Colonic mucosa (tissue), 4 donors: ENCODE measurements at regions not wholly inside any gene's neighbourhood (a gene's known extent, or its start where the extent isn't known, plus 50 kb on each side); places are given as distances from the start of the nearest gene placed in this dataset.
"Not testable (repeated sequence)": the region's sequence is repeated elsewhere in the genome, so short reads cannot be mapped to it uniquely, and the experiment has no call there.

Experiments
- DNase-seq: peaks from one replicate; pipeline ENCODE4 v3.0.0-alpha.2; 2020
- H3K27ac ChIP-seq: fragments of 200-600 bp; one replicate; pipeline ENCODE4 v1.8.0; 2021
- H3K27me3 ChIP-seq: fragments of 200-600 bp; one replicate; pipeline ENCODE4 v1.8.0; 2021
- H3K36me3 ChIP-seq: fragments of 200-600 bp; one replicate; pipeline ENCODE4 v1.8.0; 2021
- H3K4me1 ChIP-seq: fragments of 200-600 bp; one replicate; pipeline ENCODE4 v1.8.0; 2021; ENCODE audit warnings: mild to moderate bottlenecking
- H3K4me3 ChIP-seq: fragments of 200-600 bp; one replicate; pipeline ENCODE4 v1.8.0; 2021
- H3K9ac ChIP-seq, 2 donors: one replicate each; pipeline ENCODE4 v1.7.0; 2013; ENCODE audit warnings: control low read depth in 2 of 2, low read depth in 2 of 2, low read length in 2 of 2
- H3K9me3 ChIP-seq: fragments of 200-600 bp; one replicate; pipeline ENCODE4 v1.8.0; 2021
- intact Hi-C: fragments of 100-400 bp; cut with DNase I; formaldehyde crosslinking; loops from one replicate; pipeline ENCODE4 v1.14.1; 2022
- TF ChIP-seq, protein P1 (sequence below): fragments of 200-600 bp; IDR thresholded peaks from one replicate; pipeline ENCODE4 v1.8.0; 2022; ENCODE audit warnings: antibody characterized with exemption, mild to moderate bottlenecking
- donor health status: healthy.
- donor health status: DM: no; HTN: no; CAD: no.
- donor health status: DM: no; HTN: no; CAD: no.

DNA sequence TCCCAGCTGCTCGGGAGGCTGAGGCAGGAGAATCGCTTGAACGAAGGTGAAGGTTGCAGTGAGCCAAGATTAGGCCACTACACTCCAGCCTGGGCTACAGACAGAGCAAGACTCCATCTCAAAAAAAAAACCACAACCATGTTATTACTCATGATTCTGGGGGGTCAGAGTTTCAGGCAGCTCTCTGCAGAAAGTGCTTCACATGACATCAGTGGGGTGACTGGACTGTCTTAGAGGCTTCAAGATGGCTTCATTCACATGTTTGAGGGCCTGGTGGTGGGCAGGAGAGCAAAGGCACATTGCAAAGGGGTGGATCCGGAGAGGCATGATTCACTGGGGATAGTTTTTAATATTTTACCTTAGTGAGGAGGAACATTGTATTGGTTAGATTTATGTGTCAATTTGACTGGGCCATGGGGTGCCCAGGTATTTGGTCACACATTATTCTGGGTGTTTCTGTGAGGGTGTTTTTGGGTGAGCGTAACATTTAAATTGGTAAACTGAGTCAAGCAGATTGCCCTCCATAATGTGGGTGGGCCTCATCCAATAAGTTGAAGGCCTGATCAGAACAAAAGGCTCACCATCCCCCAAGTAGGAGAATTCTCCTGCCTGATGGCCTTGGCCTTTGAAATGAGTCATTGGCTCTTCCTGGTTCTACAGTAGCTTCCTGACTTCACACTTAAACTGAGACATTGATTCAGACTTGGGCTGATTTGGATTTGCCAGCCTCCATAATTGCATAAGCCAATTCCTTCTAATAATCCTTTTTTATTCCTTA, 109.8 kb downstream of the GOSR1 start:
- TF ChIP-seq, protein P1, sequence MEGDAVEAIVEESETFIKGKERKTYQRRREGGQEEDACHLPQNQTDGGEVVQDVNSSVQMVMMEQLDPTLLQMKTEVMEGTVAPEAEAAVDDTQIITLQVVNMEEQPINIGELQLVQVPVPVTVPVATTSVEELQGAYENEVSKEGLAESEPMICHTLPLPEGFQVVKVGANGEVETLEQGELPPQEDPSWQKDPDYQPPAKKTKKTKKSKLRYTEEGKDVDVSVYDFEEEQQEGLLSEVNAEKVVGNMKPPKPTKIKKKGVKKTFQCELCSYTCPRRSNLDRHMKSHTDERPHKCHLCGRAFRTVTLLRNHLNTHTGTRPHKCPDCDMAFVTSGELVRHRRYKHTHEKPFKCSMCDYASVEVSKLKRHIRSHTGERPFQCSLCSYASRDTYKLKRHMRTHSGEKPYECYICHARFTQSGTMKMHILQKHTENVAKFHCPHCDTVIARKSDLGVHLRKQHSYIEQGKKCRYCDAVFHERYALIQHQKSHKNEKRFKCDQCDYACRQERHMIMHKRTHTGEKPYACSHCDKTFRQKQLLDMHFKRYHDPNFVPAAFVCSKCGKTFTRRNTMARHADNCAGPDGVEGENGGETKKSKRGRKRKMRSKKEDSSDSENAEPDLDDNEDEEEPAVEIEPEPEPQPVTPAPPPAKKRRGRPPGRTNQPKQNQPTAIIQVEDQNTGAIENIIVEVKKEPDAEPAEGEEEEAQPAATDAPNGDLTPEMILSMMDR: no peak
- H3K27ac ChIP-seq: no peak overlapping the region
- H3K9me3 ChIP-seq: no peaks in the 10 kb centered on the region
- H3K9ac ChIP-seq: no peak overlapping the region
- no peak overlapping the region for H3K4me3 ChIP-seq
- H3K36me3 ChIP-seq: no peaks in the 10 kb centered on the region
- H3K4me1 ChIP-seq: no peaks in the 10 kb centered on the region
- no peaks in the 10 kb centered on the region for H3K27me3 ChIP-seq
- DNase-seq: no peak
- intact Hi-C loops: no loop called here

DNA sequence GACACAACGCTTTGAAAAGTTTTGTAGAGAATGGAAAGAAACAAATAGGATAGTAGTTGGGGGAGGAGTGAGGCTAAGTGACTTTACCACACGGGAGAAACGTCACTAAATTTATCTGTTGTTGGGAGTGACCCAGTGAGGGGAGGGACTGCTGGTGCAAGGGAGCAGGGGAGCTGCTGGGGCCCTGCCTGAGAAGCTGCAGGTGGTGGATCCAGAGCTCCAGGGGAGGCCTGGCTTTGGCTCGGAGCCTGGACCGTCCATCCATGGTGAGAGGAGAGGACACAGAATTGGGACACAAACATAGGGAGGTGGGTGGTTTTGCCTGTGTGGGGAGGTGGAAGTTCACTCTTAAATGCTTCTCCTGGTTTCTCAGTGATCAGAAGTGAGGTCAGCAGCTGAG, 107.6 kb downstream of the GOSR1 start:
- Histone ChIP-seq H3K27me3 (no peaks in the 10 kb centered on the region), H3K4me1 (no peaks in the 10 kb centered on the region), H3K9ac (no peak overlapping the region), H3K4me3 (no peak overlapping the region), H3K27ac (no peak overlapping the region), H3K36me3 (no peaks in the 10 kb centered on the region), H3K9me3 (no peaks in the 10 kb centered on the region)
- intact Hi-C loops: no loop called here
- TF ChIP-seq, protein P1: no peak
- DNase-seq: no peak

DNA sequence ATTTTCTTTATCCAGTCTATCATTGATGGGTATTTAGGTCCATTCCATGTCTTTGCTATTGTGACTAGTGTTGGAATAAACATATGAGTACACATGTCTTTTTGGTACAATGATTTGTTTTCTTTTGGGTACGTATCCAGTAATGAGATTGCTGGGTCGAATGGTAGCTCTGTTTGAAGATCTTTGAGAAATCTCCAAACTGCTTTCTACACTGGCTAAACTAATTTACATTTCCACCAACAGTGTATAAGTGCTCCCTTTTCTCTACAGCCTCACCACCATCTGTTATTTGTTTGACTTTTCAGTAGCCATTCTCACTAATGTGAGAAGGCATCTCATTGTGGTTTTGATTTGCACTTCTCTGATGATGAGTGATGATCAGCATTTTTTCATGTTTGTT, 103.7 kb downstream of the GOSR1 start:
- Histone ChIP-seq H3K9ac (no peak overlapping the region), H3K27ac (no peak overlapping the region), H3K4me1 (no peaks in the 10 kb centered on the region), H3K9me3 (no peaks in the 10 kb centered on the region), H3K27me3 (no peaks in the 10 kb centered on the region), H3K36me3 (no peaks in the 10 kb centered on the region), H3K4me3 (no peak overlapping the region)
- TF ChIP-seq, protein P1: no peak
- intact Hi-C loops: no loop called here
- DNase-seq: no peak

DNA sequence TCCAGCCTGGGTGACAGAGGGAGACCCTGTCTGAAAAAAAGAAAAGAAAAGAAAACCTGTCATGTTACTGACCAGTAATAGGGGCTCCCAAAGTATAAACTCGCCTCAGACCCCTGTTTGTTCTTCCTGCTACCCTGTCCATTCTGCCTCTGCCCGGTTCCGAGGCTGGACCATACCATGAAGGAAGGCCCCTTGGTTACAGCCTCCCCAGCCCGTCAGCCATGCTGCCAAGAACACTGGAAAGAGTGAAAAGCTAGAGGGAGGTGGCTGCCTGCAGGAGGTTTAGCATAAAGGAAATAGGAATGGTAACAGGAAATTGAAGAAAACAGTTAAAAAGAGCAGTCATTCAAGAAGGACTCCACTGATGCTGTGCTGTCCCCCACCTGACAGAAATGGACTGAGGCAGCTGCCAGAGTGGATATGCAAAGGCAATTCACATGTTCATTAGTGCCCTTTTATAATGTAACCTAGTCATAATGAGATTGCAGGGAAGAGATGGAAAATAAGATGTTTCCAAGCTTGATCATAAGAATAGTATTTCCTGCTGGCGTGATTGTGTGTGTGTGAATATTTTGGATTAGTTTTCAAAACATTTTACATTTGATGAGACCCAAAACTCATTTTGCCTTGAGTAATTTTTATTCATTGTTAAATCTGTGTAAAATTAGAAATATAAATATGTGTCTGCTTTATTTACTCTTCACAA, 102.6 kb downstream of the GOSR1 start:
- no peaks in the 10 kb centered on the region for H3K36me3 ChIP-seq
- H3K27me3 ChIP-seq: no peaks in the 10 kb centered on the region
- no peak for DNase-seq
- intact Hi-C loops: no loop called here
- no peaks in the 10 kb centered on the region for H3K9me3 ChIP-seq
- no peak overlapping the region for H3K9ac ChIP-seq
- no peaks in the 10 kb centered on the region for H3K4me1 ChIP-seq
- no peak overlapping the region for H3K27ac ChIP-seq
- H3K4me3 ChIP-seq: no peak overlapping the region
- TF ChIP-seq, protein P1: no peak

DNA sequence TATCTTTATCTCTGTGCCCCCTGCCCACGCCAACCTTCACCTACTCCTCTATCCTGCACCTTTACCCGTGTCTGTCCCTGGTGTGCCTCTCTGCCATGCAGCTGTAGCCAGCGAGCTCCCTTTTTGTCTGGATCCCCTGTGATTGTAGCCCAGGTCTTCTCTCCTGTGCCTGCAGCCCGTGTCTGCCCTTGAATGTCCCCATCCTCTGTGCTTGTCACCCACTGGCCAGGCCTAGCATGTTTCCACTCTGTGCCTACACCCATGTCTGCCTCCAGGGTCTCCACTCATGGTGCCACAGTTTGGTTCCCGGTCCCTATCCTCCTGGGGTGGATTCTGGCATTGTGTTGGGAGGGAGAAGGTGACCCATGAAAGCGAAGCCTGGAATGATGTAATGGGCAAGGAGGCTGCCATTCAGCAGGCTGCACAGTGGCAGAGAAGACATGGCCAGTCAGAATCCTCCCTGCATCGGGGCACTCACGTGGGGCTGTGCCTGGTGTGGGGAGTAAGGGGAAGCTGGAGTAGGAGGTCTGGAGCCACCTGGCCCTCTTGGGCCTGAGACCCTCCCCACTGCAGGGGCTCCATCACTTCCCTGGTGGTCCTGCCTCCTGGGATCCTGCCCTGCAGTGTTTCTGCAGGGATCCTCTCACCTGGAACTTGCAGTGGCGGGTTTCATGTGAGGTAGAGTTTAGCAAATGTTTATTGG, 101.0 kb downstream of the GOSR1 start:
- intact Hi-C loops, H3K27me3 ChIP-seq, H3K4me1 ChIP-seq, H3K4me3 ChIP-seq, DNase-seq, H3K36me3 ChIP-seq, H3K9me3 ChIP-seq, H3K27ac ChIP-seq, H3K9ac ChIP-seq: not testable (repeated sequence)
